HG03066 (cell line): ENCODE measurements at regions not wholly inside any gene's neighbourhood (a gene's known extent, or its start where the extent isn't known, plus 50 kb on each side); places are given as distances from the start of the nearest gene placed in this dataset.

Source experiments
- ATAC-seq: cut with Tn5 transposase; IDR thresholded peaks from one replicate; pipeline ENCODE4 v1.9.1; 2021; ENCODE audit warnings: low read depth; ENCODE audit not compliant: unreplicated experiment

DNA sequence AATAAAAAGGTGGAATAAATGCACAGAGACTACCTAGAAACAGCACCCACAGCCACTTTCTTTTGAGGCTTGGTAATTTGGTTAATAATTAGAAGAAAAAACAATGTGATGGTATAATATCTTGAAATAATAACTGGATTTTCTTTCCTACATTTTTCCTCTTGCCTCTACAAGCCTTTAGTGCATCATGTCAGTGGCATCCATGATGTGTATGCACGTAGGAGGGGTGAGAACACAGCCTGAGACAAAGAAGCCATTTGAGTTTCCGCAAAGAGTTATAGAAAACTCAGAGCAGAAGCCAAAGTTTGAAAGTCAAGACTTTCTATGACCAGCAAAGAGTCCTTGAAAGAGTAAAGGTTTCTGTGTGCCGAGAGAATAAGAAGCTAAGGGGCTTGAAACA is 461.3 kb downstream of the BCOR start:
- no peak for ATAC-seq

GRCh38 chrX:39638526-39638925 is 459.2 kb downstream of the BCOR start:
- ATAC-seq, result no peak

DNA sequence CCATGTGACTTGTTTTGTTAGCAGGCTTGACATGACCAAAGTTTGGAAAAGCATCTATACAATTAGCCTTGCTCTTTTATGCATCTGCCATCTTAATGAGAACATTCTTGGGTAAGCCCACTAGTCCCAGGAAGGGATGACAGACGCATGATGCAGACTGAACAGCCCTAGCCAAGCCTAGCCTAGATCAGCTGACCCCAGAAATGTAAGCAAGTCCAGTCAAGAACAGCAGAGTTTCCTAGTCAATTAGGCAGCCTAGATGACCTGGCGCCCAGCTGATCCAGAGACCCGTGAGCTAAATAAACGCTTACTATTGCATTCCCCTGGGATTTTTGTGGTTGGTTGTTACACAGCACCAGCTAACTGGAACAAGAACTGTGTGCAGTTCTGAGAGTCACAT is 457.9 kb downstream of the BCOR start:
- ATAC-seq, result no peak

- no peak for ATAC-seq
These were observed 456.9 kb downstream of the BCOR start for GRCh38 chrX:39640866-39641265.

- no peak for ATAC-seq
These were observed 455.7 kb downstream of the BCOR start for GRCh38 chrX:39642071-39642470.

DNA sequence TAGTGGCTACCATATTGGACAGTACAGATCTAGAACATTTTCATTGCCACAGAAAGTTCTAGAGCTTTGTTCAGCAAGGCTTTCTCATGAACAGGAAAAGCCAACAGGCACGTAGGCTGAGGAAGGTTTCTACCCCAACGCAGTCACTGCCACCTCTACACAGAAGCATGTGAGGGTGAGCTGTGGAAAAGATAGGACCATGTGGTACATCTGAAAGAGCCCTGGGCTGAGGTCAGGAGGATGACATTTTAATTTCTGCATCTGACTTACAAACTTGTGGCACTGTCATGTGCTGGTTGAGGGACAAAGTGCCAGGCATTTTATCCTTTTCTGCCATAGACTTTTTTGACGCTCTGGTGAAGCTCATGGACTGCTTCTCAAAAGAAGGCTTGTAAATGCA is 454.2 kb downstream of the BCOR start:
- ATAC-seq, result no peak

GRCh38 chrX:39645178-39645895 is 452.4 kb downstream of the BCOR start:
- ATAC-seq, result no peak

DNA sequence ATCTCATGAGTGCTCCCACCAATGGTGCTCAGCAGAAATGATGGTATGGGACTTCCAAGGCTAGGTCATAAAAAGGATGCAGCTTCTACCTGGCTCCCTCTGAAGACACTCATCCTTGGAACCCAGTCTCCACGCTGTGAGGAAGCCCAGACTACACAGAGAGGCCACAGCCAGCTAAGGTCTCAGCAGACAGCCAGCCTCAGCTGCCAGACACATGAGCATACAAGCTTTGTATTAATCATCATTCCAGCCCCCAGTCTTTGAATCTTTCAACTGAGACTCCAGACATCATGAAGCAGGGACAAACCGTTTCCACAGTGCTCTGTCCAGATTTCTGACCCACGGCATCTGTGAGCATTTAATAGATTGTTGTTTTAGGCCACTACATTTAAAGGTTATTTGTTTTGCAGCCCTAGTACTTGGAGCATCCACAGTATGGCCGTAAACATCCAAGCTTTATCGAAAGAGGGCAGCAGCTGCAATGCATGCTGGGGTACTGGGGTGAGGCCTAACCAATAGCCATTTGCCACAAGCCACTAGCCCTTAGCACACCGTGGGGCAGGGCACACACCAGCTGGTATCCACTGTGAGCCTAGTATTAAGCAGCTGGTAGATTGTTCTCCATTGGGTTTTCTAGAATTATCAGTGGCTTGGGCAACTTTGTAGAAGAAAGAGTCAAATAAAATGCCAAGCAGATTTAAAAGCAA is 449.1 kb downstream of the BCOR start:
- no peak for ATAC-seq

DNA sequence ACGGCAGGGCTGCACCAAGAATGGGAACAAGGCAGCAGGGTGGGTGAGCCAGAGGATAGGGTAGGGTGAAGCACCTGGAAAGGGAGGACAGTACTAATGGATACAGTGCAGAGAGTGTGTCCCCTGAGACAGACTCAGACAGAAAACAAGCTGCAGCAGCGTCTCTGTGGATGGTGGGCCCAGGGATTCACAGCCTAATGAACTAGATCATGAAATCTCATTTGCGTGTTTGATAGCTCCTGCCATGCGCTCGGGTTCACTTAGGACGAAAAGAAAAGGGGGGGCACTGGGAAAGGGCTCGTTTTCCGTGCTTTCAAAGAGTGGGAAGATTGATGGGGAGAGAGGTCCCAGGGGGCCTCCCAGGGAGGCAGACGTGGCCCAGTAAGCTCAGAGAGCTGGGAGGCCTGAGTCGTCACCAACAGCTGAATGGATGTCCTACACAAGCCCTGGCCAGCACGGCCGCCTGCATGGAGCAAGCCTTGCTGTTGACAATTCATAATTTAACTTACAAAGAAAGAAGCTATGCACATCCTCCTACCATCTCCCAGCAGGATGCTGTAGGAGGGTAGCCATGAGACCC is 446.9 kb downstream of the BCOR start:
- ATAC-seq, result no peak

DNA sequence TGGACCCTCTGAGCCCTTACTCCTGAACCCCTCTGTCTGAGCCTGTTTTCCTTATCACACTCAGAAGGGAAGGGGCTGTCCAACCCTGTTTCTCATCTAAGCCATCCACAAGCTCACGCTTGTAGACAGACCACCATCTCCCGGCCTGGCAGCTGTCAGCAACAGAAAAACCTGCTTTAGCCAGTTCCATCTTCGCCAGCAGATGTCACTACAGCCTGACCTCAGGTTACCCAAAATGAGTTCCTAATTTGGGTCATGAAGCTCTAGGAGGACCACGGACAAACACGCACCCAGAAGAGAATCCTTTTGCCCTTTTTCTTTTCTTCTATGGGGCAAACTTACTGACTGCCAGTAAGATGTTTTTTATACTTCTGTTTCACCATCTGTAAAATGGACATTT is 445.4 kb downstream of the BCOR start:
- ATAC-seq, result no peak

DNA sequence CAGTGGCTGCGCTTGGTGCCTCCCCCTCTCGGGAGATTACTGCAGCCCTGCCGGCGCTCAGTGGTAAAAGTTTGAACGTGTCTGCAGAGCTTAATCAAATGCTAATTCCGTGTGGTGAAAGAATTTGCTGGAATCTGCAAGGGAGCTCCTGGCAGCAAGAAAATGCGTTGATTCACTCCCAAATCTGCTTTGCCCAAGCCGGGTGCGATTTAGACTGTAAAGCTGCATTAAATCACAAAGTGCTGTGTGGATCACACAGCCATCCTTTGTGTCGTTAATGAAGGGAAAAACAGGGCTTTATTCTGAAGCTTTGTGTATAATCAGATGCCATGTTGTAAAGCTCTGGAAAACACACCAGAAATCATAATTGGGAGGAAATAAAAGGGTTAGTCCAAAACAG is 444.1 kb downstream of the BCOR start:
- no peak for ATAC-seq

DNA sequence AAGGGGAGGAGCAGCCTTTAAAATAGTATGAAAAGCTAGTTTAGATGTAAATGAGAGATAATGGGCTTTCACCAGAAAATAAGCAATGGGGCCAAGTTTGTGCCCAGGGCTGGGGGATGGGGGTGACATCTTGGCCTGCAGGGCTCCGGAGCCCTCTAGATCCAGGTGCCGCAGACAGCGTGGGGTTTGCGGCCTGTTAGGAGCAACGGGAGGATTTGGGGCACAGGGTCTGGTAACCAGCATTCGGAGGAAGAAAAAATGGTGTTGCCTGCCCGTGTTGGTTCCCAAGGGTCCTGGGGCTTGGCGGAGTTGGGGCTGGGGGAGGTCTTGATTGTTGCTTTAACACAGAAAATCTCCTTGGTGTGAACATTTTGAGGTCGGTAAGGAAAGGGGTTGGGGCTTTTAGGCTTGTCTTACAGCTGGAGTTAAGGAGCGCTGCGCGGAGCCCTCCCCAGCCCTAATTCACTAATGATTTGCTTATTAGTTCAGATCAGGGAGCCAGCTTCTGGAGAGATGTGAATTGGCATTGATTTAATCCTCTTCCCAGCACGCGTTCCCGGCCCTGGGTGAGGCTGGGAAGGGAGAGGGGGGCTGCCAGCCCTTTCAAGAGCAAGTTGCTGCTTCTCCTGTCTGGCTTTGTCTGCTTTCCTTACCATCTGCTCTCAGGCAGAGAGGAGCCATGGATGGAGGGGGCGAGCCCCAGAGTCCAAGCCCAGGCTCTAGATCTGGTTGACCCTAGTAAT is 443.4 kb downstream of the BCOR start:
- ATAC-seq, result no peak

GRCh38 chrX:39654952-39655351 is 442.8 kb downstream of the BCOR start:
- no peak for ATAC-seq

- no peak for ATAC-seq
These were observed 436.4 kb downstream of the BCOR start for GRCh38 chrX:39661116-39661907.

DNA sequence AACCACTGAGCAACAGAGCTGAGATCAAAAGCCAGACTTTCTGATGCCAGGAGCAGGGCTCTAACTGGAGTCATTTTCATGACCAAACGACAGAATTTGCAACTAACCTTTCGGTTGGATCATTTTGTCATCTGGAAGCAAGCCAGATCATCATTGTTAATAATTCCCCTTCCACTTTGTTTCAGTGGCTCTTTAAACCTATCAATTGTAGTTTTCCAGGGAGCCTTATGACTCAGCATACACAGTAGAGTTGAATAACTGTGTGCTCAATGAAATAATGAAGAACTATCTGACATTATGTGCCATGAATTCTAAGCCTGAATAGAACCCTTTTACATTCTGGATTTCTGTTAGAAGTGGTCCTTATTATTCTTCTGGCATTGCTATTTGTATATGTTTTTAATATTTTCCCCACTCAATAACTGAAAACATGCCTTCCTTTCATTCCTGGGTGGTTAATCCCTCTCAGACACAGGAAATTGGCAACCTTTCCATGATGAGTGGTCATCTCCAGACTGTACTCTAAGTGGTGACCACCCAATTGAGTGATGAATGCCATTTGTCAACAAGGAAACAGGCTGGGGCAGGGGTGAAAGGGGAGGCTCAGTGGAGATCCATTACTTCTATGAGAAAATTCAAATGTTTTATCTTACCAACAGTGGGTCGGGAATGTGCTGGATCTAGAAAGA is 431.8 kb downstream of the BCOR start:
- ATAC-seq, result no peak

DNA sequence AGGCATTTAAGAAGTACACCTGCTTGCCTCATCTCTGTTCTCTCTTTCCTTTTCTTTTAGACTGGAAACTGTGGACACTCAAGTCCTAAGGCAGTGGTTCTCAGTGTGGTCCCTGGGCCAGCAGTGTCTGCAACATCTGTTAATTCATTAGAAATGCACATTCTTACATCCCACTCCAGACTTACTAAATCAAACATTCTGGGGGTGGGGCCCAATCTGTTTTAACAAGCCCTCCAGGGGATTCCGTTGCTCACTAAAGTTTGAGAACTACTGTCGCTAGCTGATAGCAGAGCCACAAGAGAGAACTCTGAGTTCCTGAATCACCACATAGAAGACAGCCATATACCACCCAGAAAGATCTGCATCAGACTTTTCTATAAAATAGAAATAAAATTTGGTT is 430.6 kb downstream of the BCOR start:
- no peak for ATAC-seq

GRCh38 chrX:39667736-39668482 is 429.8 kb downstream of the BCOR start:
- no peak for ATAC-seq

DNA sequence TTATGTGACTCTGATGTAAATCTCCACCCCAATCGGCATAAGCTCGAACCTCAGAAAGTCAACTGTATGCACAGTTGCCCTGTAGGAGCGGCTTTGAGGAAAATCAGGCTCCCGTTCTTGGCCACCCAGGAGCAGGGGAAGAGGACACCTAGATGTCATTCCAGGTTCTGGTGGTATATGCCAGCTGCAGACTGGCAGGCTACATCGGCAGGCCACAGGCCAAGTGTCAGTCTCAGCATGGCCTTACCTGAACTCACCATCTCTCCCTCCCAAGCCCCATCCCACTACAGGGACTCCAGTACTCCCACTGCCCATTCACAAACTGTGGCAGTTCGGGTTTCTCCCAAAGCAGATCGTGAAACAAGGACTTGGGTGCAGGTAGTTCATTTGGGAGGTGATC is 428.1 kb downstream of the BCOR start:
- ATAC-seq, result no peak

GRCh38 chrX:39670281-39670680 is 427.5 kb downstream of the BCOR start:
- no peak for ATAC-seq
